K562 (cell line): ENCODE measurements at regions not wholly inside any gene's neighbourhood (a gene's known extent, or its start where the extent isn't known, plus 50 kb on each side); places are given as distances from the start of the nearest gene placed in this dataset.

ENCODE experiments used
- ATAC-seq: fragments of 200-7000 bp; cut with Tn5 transposase; 3 replicates; pipeline ENCODE4 v1.9.1; 2020; ENCODE audit warnings: moderate library complexity
- BruUV-seq: library from RNA; stranded (reverse); fragments of 400-500 nt; replicated peaks from 2 replicates; lab custom pipeline; 2021; lab: Mats Ljungman, UMichigan
- CTCF ChIA-PET: fragments of 300-600 bp; formaldehyde crosslinking; extraction: SDS; loops from one replicate; lab custom pipeline; 2021; ENCODE audit warnings: low intra/inter-chr PET ratio; lab: Yijun Ruan, JAX
- POLR2A ChIA-PET: fragments of 300-600, 350-650 bp; sonication (Branson Sonifier 250); formaldehyde crosslinking; extraction: SDS; loops from one replicate; lab custom pipeline; 2021; ENCODE audit warnings: antibody characterized with exemption, inconsistent platforms; lab: Yijun Ruan, JAX
- DNase-seq, 4 experiments: peaks; one replicate each; pipeline versions ENCODE4 v3.0.0 to v3.0.0-alpha.2; 2011 to 2018; ENCODE audit warnings: low spot score in 3 of 4, mixed read lengths in 3 of 4; ENCODE audit errors: extremely low read depth in 1 of 4
- FAIRE-seq: peaks from 2 replicates; lab custom pipeline; 2011; peaks lifted over from hg19 to GRCh38; lab: Jason Lieb, UNC
- H2AFZ ChIP-seq: 2 replicates; pipeline ENCODE4 v1.6.0; 2011; ENCODE audit warnings: low read depth, low read length, control low read depth, inconsistent platforms
- H3K27ac ChIP-seq: fragments of 200-600 bp; 3 replicates; pipeline ENCODE4 v1.8.0; 2011; ENCODE audit warnings: low read depth, mild to moderate bottlenecking, control low read depth, inconsistent platforms, low read length, moderate library complexity, mixed read lengths; ENCODE audit errors: extremely low read depth
- H3K27me3 ChIP-seq, 2 experiments: fragments of 300-600 bp in 1 of 2; 2 replicates in 1 of 2; 3 replicates in 1 of 2; pipeline versions ENCODE4 v1.6.0 to v1.8.0; 2011; ENCODE audit warnings: inconsistent platforms in 2 of 2, low read length in 2 of 2, mild to moderate bottlenecking in 1 of 2, mixed read lengths in 1 of 2, moderate library complexity in 1 of 2; ENCODE audit not compliant: control insufficient read depth in 2 of 2, insufficient read depth in 2 of 2
- H3K36me3 ChIP-seq: fragments of 300-600 bp; 3 replicates; pipeline ENCODE4 v1.8.0; 2011; ENCODE audit warnings: mild to moderate bottlenecking, low read length, inconsistent platforms; ENCODE audit not compliant: control insufficient read depth, insufficient read depth
- H3K4me1 ChIP-seq, 2 experiments: fragments of 200-600 bp in 1 of 2; replicated peaks in 1 of 2; 2 replicates in 1 of 2; 3 replicates in 1 of 2; pipeline versions ENCODE4 v1.5.1 to v1.8.0; 2011; ENCODE audit warnings: inconsistent platforms in 2 of 2, low read length in 2 of 2, mild to moderate bottlenecking in 1 of 2, mixed read lengths in 1 of 2, moderate library complexity in 1 of 2; ENCODE audit not compliant: control insufficient read depth in 2 of 2, insufficient read depth in 2 of 2
- H3K4me2 ChIP-seq: 2 replicates; pipeline ENCODE4 v1.6.1; 2011; ENCODE audit warnings: low read length, control low read depth, inconsistent platforms, mixed read lengths; ENCODE audit not compliant: insufficient read depth
- H3K4me3 ChIP-seq: fragments of 200-600 bp; sonication (generic), shearing (Covaris generic); 2 replicates; pipeline ENCODE4 v1.5.1; 2016; ENCODE audit warnings: control low read depth, inconsistent platforms
- H3K79me2 ChIP-seq: fragments of 200-600 bp; 3 replicates; pipeline ENCODE4 v1.8.0; 2011; ENCODE audit warnings: low read length, inconsistent platforms; ENCODE audit not compliant: control insufficient read depth, insufficient read depth
- H3K9ac ChIP-seq, 2 experiments: 2 replicates each; pipeline versions ENCODE4 v1.6.0 to v1.6.1; 2011; ENCODE audit warnings: low read depth in 2 of 2, low read length in 2 of 2, control low read depth in 1 of 2, inconsistent platforms in 1 of 2, mild to moderate bottlenecking in 1 of 2, mixed read lengths in 1 of 2; ENCODE audit not compliant: insufficient read depth in 1 of 2
- H3K9me1 ChIP-seq: one replicate; pipeline ENCODE4 v1.6.0; 2011; ENCODE audit warnings: inconsistent platforms, mild to moderate bottlenecking, low read length, moderate library complexity; ENCODE audit not compliant: control insufficient read depth, insufficient read depth
- H3K9me3 ChIP-seq: replicated peaks from 2 replicates; pipeline ENCODE4 v1.5.1; 2011; ENCODE audit warnings: low read depth, low read length, inconsistent platforms; ENCODE audit not compliant: control insufficient read depth, insufficient read depth
- H4K20me1 ChIP-seq: replicated peaks from 2 replicates; pipeline ENCODE4 v1.6.1; 2011; ENCODE audit warnings: low read length, inconsistent platforms, mixed read lengths; ENCODE audit not compliant: control insufficient read depth, insufficient read depth
- C11orf30 ChIP-seq: fragments of 450-650 bp; IDR thresholded peaks from 2 replicates; pipeline ENCODE4 v1.6.1; 2016; ENCODE audit warnings: low read depth, mild to moderate bottlenecking
- CHD1 ChIP-seq: fragments of 200-600 bp; sonication (generic); IDR thresholded peaks from one replicate; pipeline ENCODE4 v1.6.1; 2012; ENCODE audit warnings: mild to moderate bottlenecking, moderate library complexity, low read length, inconsistent platforms
- DACH1 ChIP-seq: fragments of 450-650 bp; IDR thresholded peaks from 2 replicates; pipeline ENCODE4 v1.6.1; 2018; ENCODE audit not compliant: partially characterized antibody
- FOSL1 ChIP-seq: fragments of 200-800 bp; sonication (Bioruptor generic); conservative IDR thresholded peaks from 2 replicates; pipeline ENCODE4 v1.6.1; 2016; ENCODE audit warnings: missing genetic modification characterization, missing compliant biosample characterization
- GABPB2 ChIP-seq: fragments of 250-450 bp; sonication (Bioruptor Pico); conservative IDR thresholded peaks from 2 replicates; pipeline ENCODE4 v1.5.1; 2021; ENCODE audit warnings: mild to moderate bottlenecking
- KAT8 ChIP-seq: fragments of 450-650 bp; IDR thresholded peaks from 2 replicates; pipeline ENCODE4 v1.6.1; 2016; ENCODE audit warnings: low read depth, mild to moderate bottlenecking
- MAFK ChIP-seq: IDR thresholded peaks from 2 replicates; pipeline ENCODE4 v1.6.1; 2011; ENCODE audit warnings: low read length, improper control_type of control experiment
- NBN ChIP-seq: fragments of 450-650 bp; IDR thresholded peaks from 2 replicates; pipeline ENCODE4 v1.6.1; 2016; ENCODE audit warnings: low read depth, mild to moderate bottlenecking
- NCOA4 ChIP-seq: fragments of 450-650 bp; IDR thresholded peaks from 2 replicates; pipeline ENCODE4 v1.6.1; 2018; ENCODE audit warnings: mild to moderate bottlenecking; ENCODE audit not compliant: partially characterized antibody
- PHF21A ChIP-seq: fragments of 450-650 bp; IDR thresholded peaks from 2 replicates; pipeline ENCODE4 v1.6.1; 2017; ENCODE audit warnings: low read depth, borderline replicate concordance
- PYGO2 ChIP-seq: fragments of 450-650 bp; IDR thresholded peaks from 2 replicates; pipeline ENCODE4 v1.6.1; 2016; ENCODE audit warnings: mild to moderate bottlenecking, missing genetic modification characterization, moderate library complexity, missing compliant biosample characterization
- RBM17 ChIP-seq: fragments of 200-400 bp; formaldehyde crosslinking; IDR thresholded peaks from 2 replicates; pipeline ENCODE4 v1.6.1; 2017; ENCODE audit warnings: low read depth, mild to moderate bottlenecking, low read length, borderline replicate concordance
- U2AF1 ChIP-seq: fragments of 200-400 bp; formaldehyde crosslinking; optimal IDR thresholded peaks from 2 replicates; pipeline ENCODE3; 2017; ENCODE audit warnings: mild to moderate bottlenecking, low read depth, low read length, moderate library complexity
- ZNF12 ChIP-seq: sonication (generic); formaldehyde crosslinking; IDR thresholded peaks from 2 replicates; pipeline ENCODE4 v1.4.0; 2020; ENCODE audit warnings: mild to moderate bottlenecking, missing genetic modification reagents
- ZNF316 ChIP-seq: fragments of 450-650 bp; IDR thresholded peaks from 2 replicates; pipeline ENCODE4 v1.6.1; 2016
- ZNF644 ChIP-seq: fragments of 200-800 bp; sonication (Bioruptor generic); IDR thresholded peaks from 2 replicates; pipeline ENCODE4 v1.6.1; 2016; ENCODE audit warnings: low read depth, missing genetic modification characterization, missing compliant biosample characterization
- WGBS: fragments of 100-300 bp; shearing (Covaris generic); methylation state at CpG from one replicate; pipeline ENCODE4 v1.1.6; 2016; ENCODE audit warnings: low coverage, mixed read lengths; ENCODE audit not compliant: insufficient coverage; ENCODE audit errors: missing lambda C conversion rate; 5-methylcytosine and 5-hydroxymethylcytosine counted together
- in situ Hi-C: fragments of 300-500 bp; cut with MboI; formaldehyde crosslinking; loops from 4 replicates; pipeline ENCODE4 v1.15.0; 2018; ENCODE audit warnings: inconsistent platforms, mixed read lengths
- intact Hi-C: fragments of 100-400 bp; cut with micrococcal nuclease; formaldehyde crosslinking; loops from 2 replicates; pipeline ENCODE4 v1.14.2; 2022
- TF ChIP-seq, protein P1 (sequence below), 2 experiments: fragments of 200-800 bp in 1 of 2; sonication (Bioruptor generic) in 1 of 2; sonication (generic) in 1 of 2; formaldehyde crosslinking in 1 of 2; IDR thresholded peaks in 1 of 2; conservative IDR thresholded peaks in 1 of 2; 2 replicates each; pipeline versions ENCODE4 v1.5.0 to v1.6.1; 2016 to 2020; ENCODE audit warnings: missing compliant biosample characterization in 1 of 2, missing genetic modification characterization in 1 of 2, missing genetic modification reagents in 1 of 2

DNA sequence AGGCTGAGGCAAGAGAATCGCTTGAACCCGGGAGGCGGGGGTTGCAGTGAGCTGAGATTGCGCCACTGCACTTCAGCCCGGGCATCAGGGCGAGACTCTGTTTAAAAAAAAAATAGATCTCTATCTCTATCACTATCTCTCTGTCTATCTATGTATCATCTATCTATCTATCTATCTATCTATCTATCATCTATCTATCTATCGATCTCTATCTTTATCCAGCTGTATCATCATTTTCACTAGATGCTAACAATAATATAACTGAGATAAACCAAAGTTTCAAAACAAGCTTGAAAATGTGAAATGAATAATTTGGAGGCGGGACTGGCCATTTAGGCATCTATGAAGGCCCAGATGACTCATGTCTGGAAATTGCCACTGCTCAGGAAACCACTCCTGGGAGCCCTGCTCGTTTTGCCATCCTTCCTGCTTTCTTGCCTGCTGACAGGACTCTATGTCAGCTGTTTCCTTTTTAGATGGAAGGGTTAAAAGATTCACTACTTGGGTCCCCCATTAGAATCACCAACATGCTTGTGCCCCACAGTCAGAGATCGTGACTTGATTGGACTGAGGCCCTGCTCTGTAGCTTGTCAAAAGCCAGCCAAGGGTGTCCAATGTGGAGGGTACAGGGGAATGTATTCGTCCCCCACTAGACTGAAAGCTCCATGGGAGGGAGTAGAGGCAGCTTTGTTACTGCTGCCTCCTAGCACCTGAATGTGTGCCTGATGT lies 61.7 kb downstream of the UTRN start:
- in situ Hi-C loops = no loop called here
- H3K9ac ChIP-seq = no peak overlapping the region
- no peaks in the 10 kb centered on the region for H3K36me3 ChIP-seq
- H3K27ac ChIP-seq = no peak overlapping the region
- 43% methylated on average over 11 of the region's 11 CpGs for WGBS
- ATAC-seq = no peak
- H3K9me1 ChIP-seq = no peaks in the 10 kb centered on the region
- no peaks in the 10 kb centered on the region for H3K79me2 ChIP-seq
- no peaks in the 10 kb centered on the region; a peak in 2 of 5 replicates for H3K4me1 ChIP-seq
- intact Hi-C loops = no loop called here
- ChIA-PET POLR2A (no interaction called here), CTCF (no interaction called here)
- H3K9me3 ChIP-seq = no peaks in the 10 kb centered on the region
- TF ChIP-seq NCOA4 = no peak
- TF ChIP-seq NBN = no peak
- no peak for TF ChIP-seq ZNF644 (tag)
- TF ChIP-seq, protein P1, sequence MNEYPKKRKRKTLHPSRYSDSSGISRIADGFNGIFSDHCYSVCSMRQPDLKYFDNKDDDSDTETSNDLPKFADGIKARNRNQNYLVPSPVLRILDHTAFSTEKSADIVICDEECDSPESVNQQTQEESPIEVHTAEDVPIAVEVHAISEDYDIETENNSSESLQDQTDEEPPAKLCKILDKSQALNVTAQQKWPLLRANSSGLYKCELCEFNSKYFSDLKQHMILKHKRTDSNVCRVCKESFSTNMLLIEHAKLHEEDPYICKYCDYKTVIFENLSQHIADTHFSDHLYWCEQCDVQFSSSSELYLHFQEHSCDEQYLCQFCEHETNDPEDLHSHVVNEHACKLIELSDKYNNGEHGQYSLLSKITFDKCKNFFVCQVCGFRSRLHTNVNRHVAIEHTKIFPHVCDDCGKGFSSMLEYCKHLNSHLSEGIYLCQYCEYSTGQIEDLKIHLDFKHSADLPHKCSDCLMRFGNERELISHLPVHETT (CRISPR knock-in tag; conservative IDR thresholded peaks at IDR 0.05 in 1 of 2, IDR thresholded peaks at IDR 0.05 in 1 of 2) = no peak
- TF ChIP-seq KAT8 = no peak
- TF ChIP-seq PYGO2 (tag) = no peak
- no peak for TF ChIP-seq PHF21A
- 0 out of 2 replicates have a peak, but pooled peaks have one; percentile 26 for TF ChIP-seq FOSL1
- TF ChIP-seq MAFK = no peak
- TF ChIP-seq CHD1 = no peak
- TF ChIP-seq DACH1 = peak; percentile 88
- TF ChIP-seq C11orf30 = peak; percentile 17; the same call in 1 of the 2 replicates
- no peak for TF ChIP-seq RBM17
- TF ChIP-seq ZNF316 = 0 out of 2 replicates have a peak, but pooled peaks have one; percentile 31
- no peak for TF ChIP-seq ZNF12 (CRISPR knock-in tag)
- no peak for TF ChIP-seq U2AF1
- TF ChIP-seq GABPB2 (CRISPR knock-in tag) = no peak
- BruUV-seq = no TSS peak
- H3K27me3 ChIP-seq = no peaks in the 10 kb centered on the region
- no peak overlapping the region for H2AFZ ChIP-seq
- FAIRE-seq = no peak
- H3K4me2 ChIP-seq = no peak overlapping the region
- no peak for DNase-seq
- H3K4me3 ChIP-seq = no peak overlapping the region
- no peaks in the 10 kb centered on the region for H4K20me1 ChIP-seq
